ENCODE measurements at regions not wholly inside any gene's neighbourhood (a gene's known extent, or its start where the extent isn't known, plus 50 kb on each side); places are given as distances from the start of the nearest gene placed in this dataset.

DNA sequence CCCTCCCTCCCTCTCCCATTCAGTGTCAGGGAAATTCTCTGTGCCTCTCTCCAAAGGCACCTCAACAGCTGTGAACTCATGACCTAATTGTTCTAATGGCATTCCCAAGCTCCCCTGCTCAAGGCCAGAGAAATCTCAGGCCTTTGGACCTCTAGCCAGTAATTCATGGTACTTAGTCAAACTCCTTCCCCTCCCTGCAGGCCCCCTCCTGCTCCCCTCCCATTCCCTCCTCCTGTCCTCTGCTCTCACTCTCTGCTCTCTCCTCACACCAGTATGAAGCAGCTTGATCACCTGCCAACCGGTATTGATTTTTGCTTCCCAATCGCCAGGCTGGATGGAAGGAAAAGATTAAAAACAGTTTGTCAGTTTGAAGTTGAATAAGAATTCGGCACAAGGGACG is 370.5 kb upstream of the PBX1 start:
- no peaks in the 10 kb centered on the region for H3K27me3 ChIP-seq (replicated peaks in 1 of 2; ENCODE audit: control insufficient read depth in 2 of 2, insufficient read depth in 2 of 2, low read length in 1 of 2)
- in situ Hi-C loops (cut with MboI): no loop called here
- intact Hi-C loops (cut with micrococcal nuclease; ENCODE audit: unreplicated experiment): no loop called here
- no peak overlapping the region for H3K4me2 ChIP-seq (ENCODE audit: control insufficient read depth, insufficient read depth)
- POLR2A ChIA-PET: no interaction called here
- no peak for ATAC-seq
- H3K4me3 ChIP-seq: no peak overlapping the region
- SMC1A ChIA-PET (ENCODE audit: uncharacterized antibody, unreplicated experiment): no interaction called here
- H3K36me3 ChIP-seq (ENCODE audit: control insufficient read depth in 2 of 2, insufficient read depth in 2 of 2, low read length in 1 of 2): no peaks in the 10 kb centered on the region
- no peaks in the 10 kb centered on the region for H3K9me3 ChIP-seq (replicated peaks; ENCODE audit: control insufficient read depth, insufficient read depth, low read length)
- DNase-seq (ENCODE audit: low read depth, low spot score): no peak
- no peak for TF ChIP-seq RB1 (IDR thresholded peaks at IDR 0.05; ENCODE audit: borderline replicate concordance)
- no peak for TF ChIP-seq HDAC2 (IDR thresholded peaks at IDR 0.05)
- FAIRE-seq: no peak
- RAD21 ChIA-PET (ENCODE audit: unreplicated experiment): no interaction called here
- no peaks in the 10 kb centered on the region for H4K20me1 ChIP-seq (ENCODE audit: control insufficient read depth, insufficient read depth)
- H3K27ac ChIP-seq (ENCODE audit: control insufficient read depth, insufficient read depth): no peak overlapping the region
- CTCF ChIA-PET: no interaction called here
- H3K79me2 ChIP-seq (ENCODE audit: control insufficient read depth, insufficient read depth, low read length): no peaks in the 10 kb centered on the region
- no peak overlapping the region for H2AFZ ChIP-seq (ENCODE audit: control insufficient read depth, low read depth, low read length)
- no peaks in the 10 kb centered on the region for H3K4me1 ChIP-seq (ENCODE audit: control insufficient read depth, insufficient read depth, low read length)
- WGBS (ENCODE audit: insufficient coverage, insufficient replicate concordance, low lambda C conversion rate, missing lambda C conversion rate): 29% methylated on average over 4 of the region's 4 CpGs
- BruUV-seq (replicated peaks): no TSS peak
- no peak overlapping the region for H3K9ac ChIP-seq (ENCODE audit: control insufficient read depth, insufficient read depth, low read length)

DNA sequence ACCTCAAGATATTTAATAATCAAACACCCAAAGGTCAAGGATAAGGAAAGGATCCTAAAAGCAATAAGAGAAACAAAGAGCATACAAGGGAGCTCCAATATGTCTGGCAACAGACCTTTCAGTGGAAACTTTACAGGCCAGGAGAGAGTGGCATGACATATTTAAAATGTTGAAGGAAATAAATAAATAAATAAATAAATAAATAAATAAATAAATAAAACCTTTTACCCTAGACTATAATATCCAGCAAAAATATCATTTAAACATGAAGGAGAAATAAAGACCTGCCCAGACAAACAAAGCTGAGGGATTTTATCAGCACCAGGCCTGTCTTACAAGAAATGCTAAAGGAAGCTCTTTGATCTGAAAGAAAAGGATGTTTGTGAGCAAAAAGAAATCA is 367.8 kb upstream of the PBX1 start:
- H3K9ac ChIP-seq (ENCODE audit: control insufficient read depth, insufficient read depth, low read length): no peak overlapping the region
- BruUV-seq (replicated peaks): no TSS peak
- no peak overlapping the region for H3K4me3 ChIP-seq
- intact Hi-C loops (cut with micrococcal nuclease; ENCODE audit: unreplicated experiment) (no loop called here), in situ Hi-C loops (cut with MboI) (no loop called here)
- H3K4me1 ChIP-seq (ENCODE audit: control insufficient read depth, insufficient read depth, low read length): no peaks in the 10 kb centered on the region
- H3K79me2 ChIP-seq (ENCODE audit: control insufficient read depth, insufficient read depth, low read length): no peaks in the 10 kb centered on the region
- ChIA-PET CTCF (no interaction called here), RAD21 (ENCODE audit: unreplicated experiment) (no interaction called here), SMC1A (ENCODE audit: uncharacterized antibody, unreplicated experiment) (no interaction called here), POLR2A (no interaction called here)
- H3K27ac ChIP-seq (ENCODE audit: control insufficient read depth, insufficient read depth): no peak overlapping the region
- H4K20me1 ChIP-seq (ENCODE audit: control insufficient read depth, insufficient read depth): no peaks in the 10 kb centered on the region
- H3K27me3 ChIP-seq (replicated peaks in 1 of 2; ENCODE audit: control insufficient read depth in 2 of 2, insufficient read depth in 2 of 2, low read length in 1 of 2): no peaks in the 10 kb centered on the region
- no peaks in the 10 kb centered on the region for H3K36me3 ChIP-seq (ENCODE audit: control insufficient read depth in 2 of 2, insufficient read depth in 2 of 2, low read length in 1 of 2)
- no peak for DNase-seq (ENCODE audit: low read depth, low spot score)
- no peak for FAIRE-seq
- no peak for ATAC-seq
- no peaks in the 10 kb centered on the region for H3K9me3 ChIP-seq (replicated peaks; ENCODE audit: control insufficient read depth, insufficient read depth, low read length)
- no peak overlapping the region for H2AFZ ChIP-seq (ENCODE audit: control insufficient read depth, low read depth, low read length)
- no peak overlapping the region for H3K4me2 ChIP-seq (ENCODE audit: control insufficient read depth, insufficient read depth)
- TF ChIP-seq NR2C1 (IDR thresholded peaks at IDR 0.05) (no peak), JUNB (IDR thresholded peaks at IDR 0.05) (no peak), SIN3A (IDR thresholded peaks at IDR 0.05; ENCODE audit: low read depth, low read length) (no peak), CREB1 (IDR thresholded peaks at IDR 0.05; ENCODE audit: low read depth) (no peak), POU2F2 (IDR thresholded peaks at IDR 0.05; ENCODE audit: borderline replicate concordance, low read depth, low read length) (no peak), ZNF217 (IDR thresholded peaks at IDR 0.05) (no peak), IKZF2 (IDR thresholded peaks at IDR 0.05) (no peak), ZNF384 (IDR thresholded peaks at IDR 0.05; ENCODE audit: borderline replicate concordance, low read depth, low read length) (no peak), TCF7 (IDR thresholded peaks at IDR 0.05; ENCODE audit: borderline replicate concordance) (no peak)
- TF ChIP-seq, protein P1, sequence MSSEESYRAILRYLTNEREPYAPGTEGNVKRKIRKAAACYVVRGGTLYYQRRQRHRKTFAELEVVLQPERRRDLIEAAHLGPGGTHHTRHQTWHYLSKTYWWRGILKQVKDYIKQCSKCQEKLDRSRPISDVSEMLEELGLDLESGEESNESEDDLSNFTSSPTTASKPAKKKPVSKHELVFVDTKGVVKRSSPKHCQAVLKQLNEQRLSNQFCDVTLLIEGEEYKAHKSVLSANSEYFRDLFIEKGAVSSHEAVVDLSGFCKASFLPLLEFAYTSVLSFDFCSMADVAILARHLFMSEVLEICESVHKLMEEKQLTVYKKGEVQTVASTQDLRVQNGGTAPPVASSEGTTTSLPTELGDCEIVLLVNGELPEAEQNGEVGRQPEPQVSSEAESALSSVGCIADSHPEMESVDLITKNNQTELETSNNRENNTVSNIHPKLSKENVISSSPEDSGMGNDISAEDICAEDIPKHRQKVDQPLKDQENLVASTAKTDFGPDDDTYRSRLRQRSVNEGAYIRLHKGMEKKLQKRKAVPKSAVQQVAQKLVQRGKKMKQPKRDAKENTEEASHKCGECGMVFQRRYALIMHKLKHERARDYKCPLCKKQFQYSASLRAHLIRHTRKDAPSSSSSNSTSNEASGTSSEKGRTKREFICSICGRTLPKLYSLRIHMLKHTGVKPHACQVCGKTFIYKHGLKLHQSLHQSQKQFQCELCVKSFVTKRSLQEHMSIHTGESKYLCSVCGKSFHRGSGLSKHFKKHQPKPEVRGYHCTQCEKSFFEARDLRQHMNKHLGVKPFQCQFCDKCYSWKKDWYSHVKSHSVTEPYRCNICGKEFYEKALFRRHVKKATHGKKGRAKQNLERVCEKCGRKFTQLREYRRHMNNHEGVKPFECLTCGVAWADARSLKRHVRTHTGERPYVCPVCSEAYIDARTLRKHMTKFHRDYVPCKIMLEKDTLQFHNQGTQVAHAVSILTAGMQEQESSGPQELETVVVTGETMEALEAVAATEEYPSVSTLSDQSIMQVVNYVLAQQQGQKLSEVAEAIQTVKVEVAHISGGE (CRISPR knock-in tag; IDR thresholded peaks at IDR 0.05): no peak
- TF ChIP-seq, protein P2, sequence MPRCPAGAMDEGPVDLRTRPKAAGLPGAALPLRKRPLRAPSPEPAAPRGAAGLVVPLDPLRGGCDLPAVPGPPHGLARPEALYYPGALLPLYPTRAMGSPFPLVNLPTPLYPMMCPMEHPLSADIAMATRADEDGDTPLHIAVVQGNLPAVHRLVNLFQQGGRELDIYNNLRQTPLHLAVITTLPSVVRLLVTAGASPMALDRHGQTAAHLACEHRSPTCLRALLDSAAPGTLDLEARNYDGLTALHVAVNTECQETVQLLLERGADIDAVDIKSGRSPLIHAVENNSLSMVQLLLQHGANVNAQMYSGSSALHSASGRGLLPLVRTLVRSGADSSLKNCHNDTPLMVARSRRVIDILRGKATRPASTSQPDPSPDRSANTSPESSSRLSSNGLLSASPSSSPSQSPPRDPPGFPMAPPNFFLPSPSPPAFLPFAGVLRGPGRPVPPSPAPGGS (IDR thresholded peaks at IDR 0.05; ENCODE audit: borderline replicate concordance, insufficient read depth, low read depth, low read length, poor library complexity, severe bottlenecking): no peak
